H1 (cell line): ENCODE measurements at regions not wholly inside any gene's neighbourhood (a gene's known extent, or its start where the extent isn't known, plus 50 kb on each side); places are given as distances from the start of the nearest gene placed in this dataset.

Experiments used
- CTCF ChIA-PET: fragments of 300-600 bp; sonication (Branson Sonifier 250); formaldehyde crosslinking; loops from one replicate; lab custom pipeline; 2021; ENCODE audit not compliant: partially characterized antibody; lab: Charles Lee
- POLR2A ChIA-PET: fragments of 300-600 bp; sonication (Branson Sonifier 250); formaldehyde crosslinking; loops from one replicate; lab custom pipeline; 2021; ENCODE audit warnings: inconsistent platforms; ENCODE audit not compliant: partially characterized antibody; lab: Charles Lee
- DNase-seq, 2 experiments: peaks; one replicate each; pipeline versions ENCODE4 v3.0.0 to v3.0.0-alpha.2; 2010 to 2022; ENCODE audit warnings: low spot score in 2 of 2, low read depth in 1 of 2, mixed read lengths in 1 of 2
- FAIRE-seq: peaks from 2 replicates; lab custom pipeline; 2011; peaks lifted over from hg19 to GRCh38; lab: Jason Lieb, UNC
- H2AFZ ChIP-seq: 2 replicates; pipeline ENCODE4 v1.8.1; 2012; ENCODE audit warnings: low read length, inconsistent platforms
- H2AK5ac ChIP-seq: 2 replicates; pipeline ENCODE4 v1.6.1; 2013; ENCODE audit warnings: low read depth, low read length
- H2BK120ac ChIP-seq: replicated peaks from 2 replicates; pipeline ENCODE3; 2013; ENCODE audit warnings: low read depth, low read length, inconsistent platforms
- H2BK12ac ChIP-seq: 2 replicates; pipeline ENCODE4 v1.6.1; 2013; ENCODE audit warnings: low read depth, low read length
- H2BK15ac ChIP-seq: 2 replicates; pipeline ENCODE4 v1.6.1; 2013; ENCODE audit warnings: low read length
- H2BK20ac ChIP-seq: 2 replicates; pipeline ENCODE4 v1.6.1; 2013; ENCODE audit warnings: low read length
- H2BK5ac ChIP-seq: 2 replicates; pipeline ENCODE4 v1.6.1; 2013; ENCODE audit warnings: low read depth, low read length
- H3K14ac ChIP-seq: 2 replicates; pipeline ENCODE4 v1.6.1; 2013; ENCODE audit warnings: inconsistent platforms; ENCODE audit not compliant: insufficient read length
- H3K18ac ChIP-seq: 2 replicates; pipeline ENCODE4 v1.6.1; 2013; ENCODE audit warnings: low read length; ENCODE audit errors: extremely low read depth
- H3K23ac ChIP-seq: 2 replicates; pipeline ENCODE4 v1.6.1; 2013; ENCODE audit warnings: inconsistent platforms; ENCODE audit not compliant: insufficient read length
- H3K23me2 ChIP-seq: 2 replicates; pipeline ENCODE4 v1.6.1; 2013; ENCODE audit warnings: low read depth, low read length
- H3K27ac ChIP-seq: 2 replicates; pipeline ENCODE4 v1.6.1; 2011; ENCODE audit warnings: low read depth, low read length, inconsistent platforms
- H3K27me3 ChIP-seq, 4 experiments: replicated peaks in 1 of 4; 1 replicate in 1 of 4; 2 replicates in 3 of 4; pipeline versions ENCODE4 v1.6.1 to v1.8.1; 2011 to 2013; ENCODE audit warnings: low read length in 3 of 4, mild to moderate bottlenecking in 3 of 4, inconsistent platforms in 2 of 4, mixed read lengths in 2 of 4, moderate library complexity in 1 of 4; ENCODE audit not compliant: control insufficient read depth in 3 of 4, insufficient read depth in 3 of 4; ENCODE audit errors: extremely low read depth in 1 of 4
- H3K36me3 ChIP-seq, 4 experiments: 2 replicates each; pipeline versions ENCODE4 v1.6.1 to v1.8.1; 2011 to 2013; ENCODE audit warnings: mild to moderate bottlenecking in 4 of 4, low read length in 3 of 4, moderate library complexity in 2 of 4, control low read depth in 1 of 4, inconsistent platforms in 1 of 4; ENCODE audit not compliant: insufficient read depth in 4 of 4, control insufficient read depth in 2 of 4
- H3K4ac ChIP-seq: replicated peaks from 2 replicates; pipeline ENCODE3; 2013; ENCODE audit warnings: low read length, low read depth, mixed read lengths, inconsistent platforms; ENCODE audit not compliant: insufficient read length
- H3K4me1 ChIP-seq, 4 experiments: replicated peaks in 1 of 4; 1 replicate in 1 of 4; 2 replicates in 3 of 4; pipeline versions ENCODE4 v1.6.1 to v1.8.1; 2011 to 2013; ENCODE audit warnings: low read length in 3 of 4, inconsistent platforms in 2 of 4, mixed read lengths in 1 of 4; ENCODE audit not compliant: insufficient read depth in 4 of 4, control insufficient read depth in 3 of 4
- H3K4me2 ChIP-seq, 2 experiments: 2 replicates each; pipeline versions ENCODE4 v1.6.1 to v1.8.1; 2011 to 2013; ENCODE audit warnings: low read depth in 2 of 2, low read length in 2 of 2, control low read depth in 1 of 2, inconsistent platforms in 1 of 2, mild to moderate bottlenecking in 1 of 2; ENCODE audit not compliant: insufficient read depth in 1 of 2
- H3K4me3 ChIP-seq, 4 experiments: fragments of 200-600, 300-600 bp in 1 of 4; sonication (generic), shearing (Covaris generic), sonication (Bioruptor Twin) in 1 of 4; 2 replicates each; pipeline versions ENCODE4 v1.5.1 to v1.8.1; 2011 to 2016; ENCODE audit warnings: low read length in 4 of 4, low read depth in 3 of 4, control low read depth in 2 of 4, inconsistent platforms in 2 of 4, mild to moderate bottlenecking in 2 of 4, mixed read lengths in 1 of 4, moderate library complexity in 1 of 4; ENCODE audit not compliant: insufficient read depth in 2 of 4; ENCODE audit errors: extremely low read depth in 1 of 4
- H3K56ac ChIP-seq: replicated peaks from 2 replicates; pipeline ENCODE3; 2013; ENCODE audit warnings: low read depth, mild to moderate bottlenecking, mixed read lengths, low read length, inconsistent platforms; ENCODE audit not compliant: insufficient read length
- H3K79me1 ChIP-seq: 2 replicates; pipeline ENCODE4 v1.6.1; 2013; ENCODE audit warnings: low read depth, low read length, control low read depth
- H3K79me2 ChIP-seq, 2 experiments: 2 replicates each; pipeline versions ENCODE4 v1.6.1 to v1.8.1; 2012 to 2013; ENCODE audit warnings: low read length in 2 of 2, mild to moderate bottlenecking in 2 of 2, inconsistent platforms in 1 of 2; ENCODE audit not compliant: insufficient read depth in 2 of 2, control insufficient read depth in 1 of 2
- H3K9ac ChIP-seq, 4 experiments: replicated peaks in 1 of 4; 1 replicate in 1 of 4; 2 replicates in 3 of 4; pipeline versions ENCODE4 v1.6.1 to v1.8.1; 2011 to 2013; ENCODE audit warnings: low read depth in 3 of 4, low read length in 3 of 4, control low read depth in 2 of 4, mild to moderate bottlenecking in 2 of 4, moderate library complexity in 2 of 4, inconsistent platforms in 1 of 4; ENCODE audit errors: extremely low read depth in 1 of 4
- H3K9me3 ChIP-seq, 2 experiments: 2 replicates each; pipeline versions ENCODE4 v1.6.1 to v1.8.1; 2012 to 2013; ENCODE audit warnings: mild to moderate bottlenecking in 2 of 2, moderate library complexity in 2 of 2, control low read depth in 1 of 2, inconsistent platforms in 1 of 2, low read depth in 1 of 2, low read length in 1 of 2, mixed read lengths in 1 of 2; ENCODE audit not compliant: insufficient read depth in 2 of 2
- H4K20me1 ChIP-seq, 2 experiments: replicated peaks in 1 of 2; 2 replicates each; pipeline versions ENCODE3 to v1.8.1; 2011 to 2013; ENCODE audit warnings: inconsistent platforms in 2 of 2, low read length in 2 of 2, mild to moderate bottlenecking in 1 of 2; ENCODE audit not compliant: insufficient read depth in 2 of 2, control insufficient read depth in 1 of 2
- H4K5ac ChIP-seq: 2 replicates; pipeline ENCODE4 v1.6.1; 2013; ENCODE audit warnings: low read length, low read depth, mixed read lengths, inconsistent platforms; ENCODE audit not compliant: insufficient read length
- H4K8ac ChIP-seq: 2 replicates; pipeline ENCODE4 v1.8.0; 2013; ENCODE audit warnings: mild to moderate bottlenecking, moderate library complexity, low read length, inconsistent platforms; ENCODE audit not compliant: insufficient read depth; ENCODE audit errors: extremely low read depth
- H4K91ac ChIP-seq: replicated peaks from 2 replicates; pipeline ENCODE3; 2013; ENCODE audit warnings: low read length, mixed read lengths, inconsistent platforms; ENCODE audit not compliant: insufficient read length
- ASH2L ChIP-seq: fragments of 200-600, 300-600 bp; sonication (generic); IDR thresholded peaks from one replicate; pipeline ENCODE4 v1.7.1; 2017; ENCODE audit warnings: low read length
- ATF2 ChIP-seq: IDR thresholded peaks from 2 replicates; pipeline ENCODE4 v1.6.1; 2012; ENCODE audit warnings: low read length, inconsistent platforms
- CHD2 ChIP-seq: IDR thresholded peaks from 2 replicates; pipeline ENCODE4 v1.6.1; 2012; ENCODE audit warnings: low read length, improper control_type of control experiment
- CTBP2 ChIP-seq: IDR thresholded peaks from 2 replicates; pipeline ENCODE4 v1.7.0; 2011; ENCODE audit warnings: borderline replicate concordance, mild to moderate bottlenecking, moderate library complexity, mixed read lengths, low read length; ENCODE audit not compliant: insufficient read depth, insufficient read length
- HDAC2 ChIP-seq, 2 experiments: fragments of 300-600 bp in 1 of 2; sonication (generic) in 1 of 2; IDR thresholded peaks; 2 replicates each; pipeline ENCODE4 v1.6.1; 2011 to 2012; ENCODE audit warnings: low read depth in 2 of 2, low read length in 2 of 2, mild to moderate bottlenecking in 2 of 2, moderate library complexity in 2 of 2, borderline replicate concordance in 1 of 2, inconsistent platforms in 1 of 2
- JUN ChIP-seq: IDR thresholded peaks from 2 replicates; pipeline ENCODE4 v1.6.1; 2011; ENCODE audit warnings: low read depth, mild to moderate bottlenecking, improper control_type of control experiment, low read length
- MAFK ChIP-seq: IDR thresholded peaks from 2 replicates; pipeline ENCODE4 v1.6.1; 2012; ENCODE audit warnings: low read depth, mild to moderate bottlenecking, improper control_type of control experiment, low read length
- SP4 ChIP-seq: IDR thresholded peaks from 2 replicates; pipeline ENCODE4 v1.6.1; 2012; ENCODE audit warnings: low read length, inconsistent platforms
- TBP ChIP-seq: IDR thresholded peaks from 2 replicates; pipeline ENCODE4 v1.6.1; 2011; ENCODE audit warnings: low read depth, low read length, improper control_type of control experiment
- WGBS, 2 experiments: shearing (Covaris generic) in 1 of 2; methylation state at CpG; one replicate each; pipeline versions ENCODE4 v1.1.6 to v1.1.7; 2013 to 2015; ENCODE audit warnings: low lambda C conversion rate in 2 of 2, mixed read lengths in 2 of 2, inconsistent platforms in 1 of 2, low coverage in 1 of 2, missing lambda C conversion rate in 1 of 2; ENCODE audit not compliant: insufficient replicate concordance in 2 of 2, insufficient coverage in 1 of 2, insufficient read length in 1 of 2; ENCODE audit errors: extremely low coverage in 1 of 2, missing lambda C conversion rate in 1 of 2; 5-methylcytosine and 5-hydroxymethylcytosine counted together

DNA sequence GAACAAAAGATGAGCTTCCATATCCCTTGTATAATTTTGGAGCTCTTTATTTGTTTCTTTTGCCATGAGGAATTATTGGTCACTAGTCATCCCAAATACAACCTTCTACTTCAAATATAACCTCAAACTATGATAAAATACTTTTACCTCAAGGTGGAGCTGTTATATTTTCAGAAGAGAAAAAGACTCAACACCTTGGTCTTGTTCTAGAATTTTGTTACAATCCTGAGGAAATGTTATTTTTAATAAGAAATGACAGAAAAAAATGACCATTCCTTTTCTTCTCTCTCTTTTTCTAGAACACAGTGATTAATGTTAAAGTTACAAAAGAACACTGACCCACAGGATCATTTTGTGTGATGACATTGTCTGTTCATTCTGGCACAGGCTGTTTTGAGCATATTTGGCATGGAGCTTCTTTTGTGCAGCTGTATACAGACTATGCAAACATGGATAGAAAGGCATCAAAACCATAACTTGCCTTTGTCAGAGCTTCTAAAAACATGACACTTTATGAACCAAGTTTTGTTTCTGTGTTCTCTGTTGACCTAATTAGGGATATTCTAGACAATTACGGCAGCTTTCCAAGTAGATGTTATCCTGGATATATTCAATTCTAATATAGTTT is 159.6 kb upstream of the CTSO start:
- Histone ChIP-seq H2BK15ac (no peak overlapping the region), H3K27ac (no peak overlapping the region), H4K8ac (no peak overlapping the region), H3K36me3 (no peaks in the 10 kb centered on the region), H3K18ac (no peak overlapping the region), H3K9me3 (no peaks in the 10 kb centered on the region), H2AK5ac (no peak overlapping the region), H2BK5ac (no peak overlapping the region), H4K91ac (no peak overlapping the region), H4K5ac (no peak overlapping the region), H3K27me3 (no peaks in the 10 kb centered on the region), H4K20me1 (no peaks in the 10 kb centered on the region), H3K79me1 (no peaks in the 10 kb centered on the region), H2BK12ac (no peak overlapping the region), H3K4ac (no peak overlapping the region), H2BK20ac (no peak overlapping the region), H3K56ac (no peak overlapping the region), H3K79me2 (no peaks in the 10 kb centered on the region), H3K9ac (no peak overlapping the region), H3K4me1 (peaks cover 2 to 18% (median 10%) of the 10 kb centered on the region in 4 experiments; a peak in 6 of 7 replicates), H3K23ac (no peak overlapping the region), H3K4me2 (no peak overlapping the region), H3K14ac (no peak overlapping the region), H3K4me3 (no peak overlapping the region), H2BK120ac (no peak overlapping the region), H2AFZ (no peak overlapping the region), H3K23me2 (no peaks in the 10 kb centered on the region)
- whole genome bisulfite sequencing, 2 experiments: 92% methylated on average over 1 of the region's 1 CpG; no CpG with 5 or more reads in 1 of the 2 experiments
- no peak for DNase-seq
- ChIA-PET CTCF (interaction anchor here (0.6 to 1.9 kb wide), 17 partner anchors 16 to 1724 kb away, joined by 3 to 10 read pairs (median 3); partner anchors contain the start of gene CTSO), POLR2A (no interaction called here)
- FAIRE-seq: no peak
- no peak for TF ChIP-seq SP4
- no peak for TF ChIP-seq TBP
- TF ChIP-seq MAFK: no peak
- TF ChIP-seq CTBP2: no peak
- no peak for TF ChIP-seq ASH2L
- TF ChIP-seq JUN: no peak
- TF ChIP-seq ATF2: no peak
- TF ChIP-seq HDAC2 (IDR thresholded peaks at IDR 0.05; ENCODE audit: borderline replicate concordance in 1 of 2, low read depth in 2 of 2, low read length in 2 of 2): no peak
- TF ChIP-seq CHD2: no peak
